Right lobe of liver (tissue), 4 donors: ENCODE measurements at regions not wholly inside any gene's neighbourhood (a gene's known extent, or its start where the extent isn't known, plus 50 kb on each side); places are given as distances from the start of the nearest gene placed in this dataset.

ENCODE experiments used
- POLR2A ChIP-seq: fragments of 450-650 bp; IDR thresholded peaks from one replicate; pipeline ENCODE4 v1.6.1; 2017; ENCODE audit warnings: antibody characterized with exemption, mild to moderate bottlenecking
- TF ChIP-seq, protein P1 (sequence below), 4 donors: fragments of 200-600 bp in 3 of 4; fragments of 450-650 bp in 1 of 4; IDR thresholded peaks; one replicate each; pipeline versions ENCODE4 v1.5.1 to v1.8.0; 2016 to 2022; ENCODE audit warnings: antibody characterized with exemption in 4 of 4, mild to moderate bottlenecking in 2 of 4
- donor health status: DM: no; HTN: no; CAD: no.
- donor health status: DM: no; HTN: no; CAD: no.
- donor health status: DM: no; HTN: yes; CAD: no.

- TF ChIP-seq, protein P1, sequence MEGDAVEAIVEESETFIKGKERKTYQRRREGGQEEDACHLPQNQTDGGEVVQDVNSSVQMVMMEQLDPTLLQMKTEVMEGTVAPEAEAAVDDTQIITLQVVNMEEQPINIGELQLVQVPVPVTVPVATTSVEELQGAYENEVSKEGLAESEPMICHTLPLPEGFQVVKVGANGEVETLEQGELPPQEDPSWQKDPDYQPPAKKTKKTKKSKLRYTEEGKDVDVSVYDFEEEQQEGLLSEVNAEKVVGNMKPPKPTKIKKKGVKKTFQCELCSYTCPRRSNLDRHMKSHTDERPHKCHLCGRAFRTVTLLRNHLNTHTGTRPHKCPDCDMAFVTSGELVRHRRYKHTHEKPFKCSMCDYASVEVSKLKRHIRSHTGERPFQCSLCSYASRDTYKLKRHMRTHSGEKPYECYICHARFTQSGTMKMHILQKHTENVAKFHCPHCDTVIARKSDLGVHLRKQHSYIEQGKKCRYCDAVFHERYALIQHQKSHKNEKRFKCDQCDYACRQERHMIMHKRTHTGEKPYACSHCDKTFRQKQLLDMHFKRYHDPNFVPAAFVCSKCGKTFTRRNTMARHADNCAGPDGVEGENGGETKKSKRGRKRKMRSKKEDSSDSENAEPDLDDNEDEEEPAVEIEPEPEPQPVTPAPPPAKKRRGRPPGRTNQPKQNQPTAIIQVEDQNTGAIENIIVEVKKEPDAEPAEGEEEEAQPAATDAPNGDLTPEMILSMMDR (IDR thresholded peaks at IDR 0.05): no peak
- TF ChIP-seq POLR2A: no peak
These were observed 82.8 kb upstream of the TRPC3 start for GRCh38 chr4:122034619-122035018.
